GM13976 (cell line): ENCODE measurements at regions not wholly inside any gene's neighbourhood (a gene's known extent, or its start where the extent isn't known, plus 50 kb on each side); places are given as distances from the start of the nearest gene placed in this dataset.

Source experiments
- DNase-seq: peaks from one replicate; pipeline ENCODE4 v3.0.0; 2012; ENCODE audit warnings: low spot score
- CTCF ChIP-seq: IDR thresholded peaks from 2 replicates; pipeline ENCODE4 v1.5.1; 2012; ENCODE audit warnings: borderline replicate concordance, mild to moderate bottlenecking; ENCODE audit not compliant: insufficient read depth; ENCODE audit errors: extremely low read depth, missing control alignments, control extremely low read depth
- in situ Hi-C: fragments of 300-500 bp; cut with MboI; formaldehyde crosslinking; loops from one replicate; pipeline ENCODE4 v1.12.0; 2022; ENCODE audit warnings: low sequenced_read_pairs, mixed read lengths, inconsistent platforms; ENCODE audit not compliant: unreplicated experiment

DNA sequence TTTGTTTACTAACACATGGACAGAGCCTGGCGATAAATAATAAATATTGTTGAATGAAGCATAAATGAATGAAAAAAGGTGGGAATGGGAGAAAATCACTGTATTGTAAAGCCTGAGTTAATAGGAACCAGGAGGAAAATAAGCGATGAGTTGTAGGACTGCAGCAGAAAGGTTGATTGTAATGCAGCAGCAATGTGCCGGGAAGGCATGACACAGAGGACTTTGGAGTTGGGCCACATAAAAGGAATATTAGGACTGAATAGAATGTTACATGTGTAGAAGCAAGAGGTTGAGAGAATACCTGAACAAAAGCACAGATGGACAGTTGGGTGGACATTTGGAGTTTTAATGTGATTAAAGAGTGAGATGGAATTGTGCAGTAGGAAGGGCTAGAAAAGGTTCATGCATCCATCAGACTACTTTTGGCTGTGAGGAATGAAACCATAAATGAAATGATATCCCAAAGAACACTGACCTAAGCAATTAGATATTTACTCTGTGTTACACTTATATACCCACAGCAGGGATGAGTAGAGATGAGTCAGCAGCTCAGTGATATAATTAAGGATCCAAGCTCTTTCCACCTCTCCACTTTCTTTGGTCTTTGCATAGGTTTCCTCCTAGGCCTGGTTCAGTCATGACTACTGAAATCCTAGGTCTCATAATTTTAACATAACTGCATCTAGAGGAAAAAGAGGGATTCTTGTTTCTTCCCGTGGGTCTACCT, 55.4 kb downstream of the CCER1 start:
- no peak for DNase-seq
- in situ Hi-C loops: loop anchor here (25.0 kb wide), 1 partner anchor 1362 kb away; the partner anchor contains the start of gene POC1B
- TF ChIP-seq CTCF: no peak

DNA sequence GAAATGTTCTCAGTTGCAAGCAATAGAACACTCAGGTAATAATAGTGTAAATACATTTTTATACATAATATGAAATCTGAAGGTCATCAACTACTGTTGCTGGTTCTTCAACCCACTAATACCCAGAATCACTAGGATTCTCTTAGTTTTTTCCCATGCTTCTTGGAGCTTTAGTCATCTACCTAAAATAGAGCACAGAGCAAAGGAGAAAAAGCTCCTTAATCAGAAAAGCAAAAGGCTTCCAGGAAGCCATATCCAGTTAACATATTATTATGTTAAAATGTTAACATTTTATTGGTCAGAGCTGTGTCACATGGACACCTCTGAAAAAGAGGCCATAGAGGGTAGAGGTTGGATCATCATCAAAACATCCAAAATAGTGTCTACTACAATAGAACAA, 57.0 kb downstream of the CCER1 start:
- no peak for TF ChIP-seq CTCF
- in situ Hi-C loops: no loop called here
- no peak for DNase-seq

DNA sequence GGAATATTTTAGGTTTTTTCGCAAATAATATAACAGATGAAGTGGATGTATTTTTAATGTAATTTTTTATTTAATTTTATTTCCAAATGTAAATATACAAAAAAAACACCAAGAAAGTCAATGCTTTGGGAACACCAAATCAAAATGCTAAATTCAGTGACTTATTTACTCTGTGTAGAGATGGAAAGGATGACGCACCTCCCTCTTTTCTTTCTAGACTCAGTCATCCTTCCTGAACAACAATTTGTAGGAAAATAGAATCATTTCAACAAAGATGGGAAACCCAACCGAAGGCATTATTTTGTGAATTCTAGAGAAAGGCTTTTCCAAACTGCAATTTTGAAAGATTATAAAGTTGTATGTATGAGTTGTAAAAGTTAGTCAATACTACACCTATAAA, 57.7 kb downstream of the CCER1 start:
- DNase-seq: no peak
- in situ Hi-C loops: no loop called here
- TF ChIP-seq CTCF: no peak

- TF ChIP-seq CTCF: no peak
- no peak for DNase-seq
- in situ Hi-C loops: no loop called here
These were observed 58.2 kb downstream of the CCER1 start for GRCh38 chr12:90896821-90897220.

GRCh38 chr12:90896164-90896563, 58.8 kb downstream of the CCER1 start:
- no peak for TF ChIP-seq CTCF
- DNase-seq: no peak
- in situ Hi-C loops: no loop called here

DNA sequence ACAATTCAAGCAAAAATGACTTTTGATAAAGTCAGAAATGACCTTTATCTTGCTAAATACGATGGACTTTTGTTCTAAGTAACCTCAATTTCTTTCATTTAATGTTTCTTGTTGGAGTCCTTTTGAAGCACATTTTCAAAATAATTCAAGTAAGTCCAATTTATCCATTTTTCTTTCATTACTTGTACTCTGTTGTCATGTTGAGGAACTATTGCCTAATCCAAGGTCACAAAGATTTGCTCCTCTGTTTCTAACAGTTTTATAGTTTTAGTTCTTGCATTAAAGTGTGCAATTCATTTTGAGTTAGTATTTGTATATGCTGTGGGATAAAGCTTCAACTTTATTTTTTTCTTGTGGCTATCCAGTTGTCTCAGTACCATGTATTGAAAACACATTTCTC, 66.7 kb downstream of the CCER1 start:
- in situ Hi-C loops: no loop called here
- no peak for DNase-seq
- TF ChIP-seq CTCF: no peak
